Vagina (tissue), 2 donors: ENCODE measurements at regions not wholly inside any gene's neighbourhood (a gene's known extent, or its start where the extent isn't known, plus 50 kb on each side); places are given as distances from the start of the nearest gene placed in this dataset.

ENCODE experiments used
- DNase-seq, 2 donors: peaks; one replicate each; pipeline ENCODE4 v3.0.0-alpha.2; 2017; ENCODE audit errors: extremely low spot score in 2 of 2
- H3K27ac ChIP-seq: fragments of 200-600 bp; sonication (generic); one replicate; pipeline ENCODE4 v1.5.1; 2019
- H3K27me3 ChIP-seq: fragments of 200-600 bp; sonication (generic); one replicate; pipeline ENCODE4 v1.5.1; 2019
- H3K36me3 ChIP-seq, 2 donors: fragments of 200-600 bp; sonication (generic); one replicate each; pipeline ENCODE4 v1.5.1; 2017 to 2019
- H3K4me1 ChIP-seq: fragments of 200-600 bp; sonication (generic); one replicate; pipeline ENCODE4 v1.5.1; 2019
- H3K4me3 ChIP-seq, 2 donors: fragments of 200-600 bp; sonication (generic); 1 replicate in 1 of 2; 2 replicates in 1 of 2; pipeline ENCODE4 v1.5.1; 2016 to 2019
- H3K9me3 ChIP-seq: fragments of 200-600 bp; sonication (generic); one replicate; pipeline ENCODE4 v1.5.1; 2019
- POLR2A ChIP-seq, 2 donors: fragments of 450-650 bp; IDR thresholded peaks; one replicate each; pipeline ENCODE4 v1.6.1; 2017; ENCODE audit warnings: antibody characterized with exemption in 2 of 2, mild to moderate bottlenecking in 2 of 2, moderate library complexity in 2 of 2
- POLR2AphosphoS5 ChIP-seq, 2 donors: sonication (generic); formaldehyde crosslinking; IDR thresholded peaks; one replicate each; pipeline ENCODE4 v1.9.0; 2017; ENCODE audit warnings: antibody characterized with exemption in 2 of 2, mild to moderate bottlenecking in 2 of 2, low read depth in 1 of 2; ENCODE audit not compliant: insufficient read depth in 1 of 2
- intact Hi-C: fragments of 100-400 bp; cut with DNase I; formaldehyde crosslinking; loops from one replicate; pipeline ENCODE4 v1.15.1; 2023
- TF ChIP-seq, protein P1 (sequence below), 3 experiments: fragments of 450-650 bp in 2 of 3; fragments of 200-600 bp in 1 of 3; sonication (generic) in 1 of 3; IDR thresholded peaks; one replicate each; pipeline ENCODE4 v1.5.1; 2017 to 2019; ENCODE audit warnings: antibody characterized with exemption in 3 of 3, mild to moderate bottlenecking in 2 of 3, moderate library complexity in 2 of 3

DNA sequence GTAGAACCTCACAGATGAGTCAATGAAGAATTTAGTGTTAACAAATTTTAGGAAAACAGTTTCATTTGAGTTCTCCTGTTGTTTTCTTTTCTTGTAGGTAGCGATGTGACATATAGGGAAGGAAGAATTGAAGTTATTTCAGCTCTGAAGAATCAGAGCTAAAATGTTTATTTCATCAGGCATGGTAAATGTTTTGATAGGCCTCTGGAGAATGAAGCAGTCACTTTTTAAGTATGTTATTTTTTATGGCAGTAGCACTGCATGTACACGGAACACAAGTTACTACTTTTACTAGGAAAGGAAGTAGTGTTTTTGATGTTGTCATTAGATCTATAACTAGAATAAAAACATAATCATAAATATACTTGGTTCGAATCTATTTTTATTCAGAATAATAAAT lies 1357.3 kb upstream of the CITED2 start:
- H3K27ac ChIP-seq = no peak overlapping the region
- DNase-seq = no peak
- intact Hi-C loops = no loop called here

DNA sequence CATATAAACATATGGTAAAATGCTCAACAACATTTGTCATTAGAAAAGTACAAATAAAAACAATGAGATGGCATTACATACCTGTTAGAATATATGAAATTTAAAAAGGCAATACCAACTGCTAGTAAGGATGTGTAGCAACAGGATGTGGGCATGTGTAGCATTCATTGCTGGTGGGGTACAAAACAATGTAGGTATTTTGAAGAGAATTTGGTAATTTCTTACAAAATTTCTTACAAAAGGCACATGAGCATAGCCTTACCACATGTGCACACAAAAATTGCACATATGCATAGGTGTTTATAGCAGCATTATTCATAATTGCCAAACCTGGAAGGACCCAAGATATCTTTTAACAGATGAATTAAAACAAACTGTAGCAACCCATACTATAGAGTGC lies 1355.1 kb upstream of the CITED2 start:
- intact Hi-C loops = no loop called here
- no peak for TF ChIP-seq POLR2A (IDR thresholded peaks at IDR 0.05)
- TF ChIP-seq, protein P1, sequence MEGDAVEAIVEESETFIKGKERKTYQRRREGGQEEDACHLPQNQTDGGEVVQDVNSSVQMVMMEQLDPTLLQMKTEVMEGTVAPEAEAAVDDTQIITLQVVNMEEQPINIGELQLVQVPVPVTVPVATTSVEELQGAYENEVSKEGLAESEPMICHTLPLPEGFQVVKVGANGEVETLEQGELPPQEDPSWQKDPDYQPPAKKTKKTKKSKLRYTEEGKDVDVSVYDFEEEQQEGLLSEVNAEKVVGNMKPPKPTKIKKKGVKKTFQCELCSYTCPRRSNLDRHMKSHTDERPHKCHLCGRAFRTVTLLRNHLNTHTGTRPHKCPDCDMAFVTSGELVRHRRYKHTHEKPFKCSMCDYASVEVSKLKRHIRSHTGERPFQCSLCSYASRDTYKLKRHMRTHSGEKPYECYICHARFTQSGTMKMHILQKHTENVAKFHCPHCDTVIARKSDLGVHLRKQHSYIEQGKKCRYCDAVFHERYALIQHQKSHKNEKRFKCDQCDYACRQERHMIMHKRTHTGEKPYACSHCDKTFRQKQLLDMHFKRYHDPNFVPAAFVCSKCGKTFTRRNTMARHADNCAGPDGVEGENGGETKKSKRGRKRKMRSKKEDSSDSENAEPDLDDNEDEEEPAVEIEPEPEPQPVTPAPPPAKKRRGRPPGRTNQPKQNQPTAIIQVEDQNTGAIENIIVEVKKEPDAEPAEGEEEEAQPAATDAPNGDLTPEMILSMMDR (IDR thresholded peaks at IDR 0.05) = no peak
- Histone ChIP-seq H3K27ac (no peak overlapping the region), H3K36me3 (no peaks in the 10 kb centered on the region), H3K9me3 (no peaks in the 10 kb centered on the region), H3K27me3 (no peaks in the 10 kb centered on the region), H3K4me1 (no peaks in the 10 kb centered on the region), H3K4me3 (no peak overlapping the region)
- no peak for DNase-seq

More for the DNA sequence above, 1357.3 kb upstream of the CITED2 start:
- Histone ChIP-seq H3K4me3 (no peak overlapping the region), H3K27me3 (no peaks in the 10 kb centered on the region), H3K36me3 (no peaks in the 10 kb centered on the region), H3K4me1 (no peaks in the 10 kb centered on the region), H3K9me3 (no peaks in the 10 kb centered on the region)
- TF ChIP-seq, protein P1 (IDR thresholded peaks at IDR 0.05) = no peak
- TF ChIP-seq POLR2AphosphoS5 (IDR thresholded peaks at IDR 0.05; ENCODE audit: insufficient read depth in 1 of 2, low read depth in 1 of 2) (no peak), POLR2A (IDR thresholded peaks at IDR 0.05) (no peak)

DNA sequence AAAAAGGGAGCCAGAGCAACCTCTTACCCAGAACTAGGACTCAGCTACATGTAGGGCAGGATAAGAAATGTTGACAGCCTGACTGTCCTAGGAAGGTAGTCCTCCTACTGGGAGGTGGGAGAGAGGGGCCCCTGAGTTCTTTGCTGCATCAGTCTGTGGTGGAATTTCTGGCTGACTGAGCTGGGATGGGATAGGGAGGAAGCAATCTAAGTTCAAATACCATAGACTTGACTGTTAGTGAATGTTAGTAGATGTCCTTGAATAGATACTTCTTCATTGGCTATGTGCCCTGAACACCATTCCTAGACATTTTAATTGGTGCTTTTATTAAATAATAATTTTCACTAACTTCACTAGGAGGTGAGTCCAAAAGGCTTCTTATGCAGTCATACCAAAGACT lies 1343.6 kb upstream of the CITED2 start:
- H3K27ac ChIP-seq = no peak overlapping the region
- TF ChIP-seq POLR2AphosphoS5 (IDR thresholded peaks at IDR 0.05; ENCODE audit: insufficient read depth in 1 of 2, low read depth in 1 of 2) (no peak), POLR2A (IDR thresholded peaks at IDR 0.05) (no peak)
- TF ChIP-seq, protein P1 (IDR thresholded peaks at IDR 0.05) = no peak
- no peak overlapping the region for H3K4me3 ChIP-seq
- H3K36me3 ChIP-seq = no peaks in the 10 kb centered on the region
- no peaks in the 10 kb centered on the region for H3K4me1 ChIP-seq
- no peaks in the 10 kb centered on the region for H3K9me3 ChIP-seq
- intact Hi-C loops = no loop called here
- H3K27me3 ChIP-seq = no peaks in the 10 kb centered on the region
- no peak for DNase-seq

DNA sequence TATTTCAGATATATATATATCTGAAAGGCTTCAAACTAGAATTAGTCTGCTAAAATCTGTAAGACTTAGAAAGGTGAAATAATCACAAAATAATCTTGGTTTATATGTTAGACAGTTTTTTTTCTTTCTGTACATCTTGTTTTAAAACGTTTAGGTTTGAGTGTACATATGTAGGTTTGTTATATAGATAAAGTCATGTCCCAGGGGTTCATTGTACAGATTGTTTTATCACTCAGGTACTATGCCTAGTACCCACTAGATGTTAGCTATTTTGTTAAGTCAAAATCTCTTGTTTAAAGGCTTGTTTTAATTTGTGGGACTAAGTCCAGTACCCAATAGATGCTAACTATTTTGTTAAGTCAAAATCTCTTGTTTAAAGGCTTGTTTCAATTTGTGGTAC lies 1339.0 kb upstream of the CITED2 start:
- intact Hi-C loops = no loop called here
- no peak for DNase-seq
- Histone ChIP-seq H3K9me3 (no peaks in the 10 kb centered on the region), H3K36me3 (no peaks in the 10 kb centered on the region), H3K4me3 (no peak overlapping the region), H3K27me3 (no peaks in the 10 kb centered on the region), H3K4me1 (no peaks in the 10 kb centered on the region), H3K27ac (no peak overlapping the region)
- TF ChIP-seq POLR2A (IDR thresholded peaks at IDR 0.05) (no peak), POLR2AphosphoS5 (IDR thresholded peaks at IDR 0.05; ENCODE audit: insufficient read depth in 1 of 2, low read depth in 1 of 2) (no peak)
- TF ChIP-seq, protein P1 (IDR thresholded peaks at IDR 0.05) = no peak

DNA sequence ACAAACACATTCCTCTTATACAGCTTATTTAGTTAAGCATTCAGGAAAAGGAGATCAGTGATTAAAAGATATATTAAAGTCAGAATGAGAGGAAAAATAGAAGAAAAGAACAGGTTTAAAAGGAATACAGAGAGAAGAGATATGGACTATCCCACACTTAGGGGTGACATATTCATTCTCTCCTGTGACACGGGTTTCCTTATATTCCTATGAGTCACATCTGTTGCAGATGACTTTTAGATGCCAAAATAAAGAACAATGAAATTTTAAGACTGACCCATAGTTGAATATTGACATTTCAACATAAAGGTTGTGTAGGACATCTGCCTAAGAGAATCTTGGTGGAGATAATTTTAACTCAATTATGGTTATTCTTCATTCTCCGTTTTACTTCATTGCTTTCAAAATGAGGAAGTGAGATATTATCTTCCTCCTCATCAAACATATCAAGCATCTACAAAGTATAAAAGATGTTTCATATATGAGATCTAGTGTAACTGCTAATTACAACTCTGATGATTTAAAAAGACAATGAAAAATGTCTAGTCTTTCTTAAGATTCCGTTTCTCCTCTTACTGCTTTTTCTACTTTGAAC lies 1336.7 kb upstream of the CITED2 start:
- H3K9me3 ChIP-seq = no peaks in the 10 kb centered on the region
- no peak overlapping the region for H3K27ac ChIP-seq
- intact Hi-C loops = no loop called here
- TF ChIP-seq, protein P1 (IDR thresholded peaks at IDR 0.05) = no peak
- TF ChIP-seq POLR2A (IDR thresholded peaks at IDR 0.05) = no peak
- no peak for TF ChIP-seq POLR2AphosphoS5 (IDR thresholded peaks at IDR 0.05; ENCODE audit: insufficient read depth in 1 of 2, low read depth in 1 of 2)
- H3K4me1 ChIP-seq = no peaks in the 10 kb centered on the region
- H3K4me3 ChIP-seq = no peak overlapping the region
- no peaks in the 10 kb centered on the region for H3K27me3 ChIP-seq
- H3K36me3 ChIP-seq = no peaks in the 10 kb centered on the region
- no peak for DNase-seq
